ENCODE measurements at regions not wholly inside any gene's neighbourhood (a gene's known extent, or its start where the extent isn't known, plus 50 kb on each side); places are given as distances from the start of the nearest gene placed in this dataset.
"Not testable (repeated sequence)": the region's sequence is repeated elsewhere in the genome, so short reads cannot be mapped to it uniquely, and the experiment has no call there.

DNA sequence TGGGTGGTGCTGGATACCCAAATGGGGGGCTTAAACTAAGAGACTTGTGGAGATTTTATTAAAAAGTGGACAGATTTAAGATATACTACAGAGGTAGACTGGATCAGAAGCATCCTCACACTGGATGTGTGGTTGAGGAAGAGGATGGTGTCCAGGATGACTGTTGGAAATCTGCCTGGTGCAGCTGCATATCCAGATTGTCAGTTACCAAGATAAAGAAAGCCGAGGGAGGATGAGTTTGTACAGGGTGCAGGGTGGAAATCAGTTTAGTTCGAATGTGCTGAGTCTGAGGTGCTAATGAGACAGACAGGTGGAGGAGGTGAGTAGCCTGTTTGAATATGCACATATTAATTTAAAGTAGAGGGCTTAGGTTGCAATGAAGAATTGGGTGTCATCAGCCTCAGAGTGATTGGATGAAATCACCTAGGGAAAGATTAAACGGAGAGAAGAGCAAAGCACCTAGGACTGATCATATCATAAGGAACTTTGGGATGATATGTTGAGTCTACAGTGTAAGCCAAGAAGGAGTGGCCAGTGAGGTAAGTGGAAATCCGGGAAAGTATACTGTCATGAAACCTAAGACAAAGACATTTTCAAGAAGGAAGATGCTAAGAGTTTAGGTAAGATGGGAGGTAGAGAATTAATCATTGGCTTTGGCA lies 74.1 kb upstream of the GOLGA8B start:
- DNase-seq (ENCODE audit: low spot score), result no peak
- no peak for TF ChIP-seq CTCF (IDR thresholded peaks at IDR 0.05; ENCODE audit: extremely low read depth, missing control alignments)

DNA sequence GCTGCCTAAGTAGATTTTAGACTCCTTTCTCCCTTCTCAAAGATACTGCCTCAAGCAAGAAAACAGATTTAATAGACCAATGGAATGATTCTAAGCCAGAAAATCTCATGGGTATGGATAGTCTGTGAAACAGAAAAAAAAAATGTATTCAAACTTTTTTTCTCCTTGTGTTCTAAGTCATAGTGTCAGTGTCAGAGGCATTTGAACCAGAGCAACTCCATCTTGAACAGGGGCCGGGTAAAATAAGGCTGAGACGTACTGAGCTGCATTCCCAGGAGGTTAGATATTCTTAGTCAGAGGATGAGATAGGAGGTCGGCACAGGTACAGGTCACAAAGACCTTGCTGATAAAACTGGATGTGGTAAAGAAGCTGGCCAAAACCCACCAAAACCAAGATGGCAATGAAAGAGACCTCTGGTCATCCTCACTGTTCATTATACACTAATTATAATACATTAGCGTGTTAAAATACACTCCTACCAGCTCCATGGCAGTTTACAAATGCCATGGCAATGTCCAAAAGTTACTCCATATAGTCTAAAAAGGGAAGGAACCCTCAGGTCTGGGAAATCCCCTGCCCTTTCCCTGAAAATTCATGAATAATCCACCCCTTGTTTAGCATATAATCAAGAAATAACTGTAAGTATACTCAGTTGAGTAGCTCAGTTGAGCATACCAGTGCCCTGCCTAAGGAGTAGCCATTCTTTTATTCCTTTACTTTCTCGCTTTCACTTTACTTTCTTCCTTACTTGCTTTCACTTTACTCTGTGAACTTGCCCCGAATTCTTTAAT lies 72.8 kb upstream of the GOLGA8B start:
- no peak for TF ChIP-seq CTCF (IDR thresholded peaks at IDR 0.05; ENCODE audit: extremely low read depth, missing control alignments)
- DNase-seq (ENCODE audit: low spot score), result no peak

GRCh38 chr15:34655326-34655725 lies 71.9 kb upstream of the GOLGA8B start:
- TF ChIP-seq CTCF (IDR thresholded peaks at IDR 0.05; ENCODE audit: extremely low read depth, missing control alignments), result no peak
- DNase-seq (ENCODE audit: low spot score), result no peak

DNA sequence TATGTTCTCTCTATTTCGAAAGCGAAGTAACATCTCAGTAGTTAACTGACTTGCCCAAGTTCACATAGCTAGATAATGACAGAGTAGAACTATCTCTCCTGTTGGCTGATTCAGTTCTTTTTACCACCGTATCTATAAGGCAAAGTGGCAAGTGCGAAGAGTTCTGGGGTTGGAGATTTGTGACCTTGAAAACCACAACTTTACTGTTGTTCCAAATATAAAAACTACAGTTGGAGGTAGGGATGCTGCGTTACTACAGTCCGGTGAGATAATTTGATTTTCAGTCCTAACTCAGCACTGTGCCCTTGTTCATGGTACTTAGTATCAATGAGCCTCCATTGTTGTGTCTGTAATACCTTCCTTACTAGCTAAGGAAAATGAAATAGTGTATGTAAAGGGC lies 71.2 kb upstream of the GOLGA8B start:
- DNase-seq (ENCODE audit: low spot score), result no peak
- TF ChIP-seq CTCF (IDR thresholded peaks at IDR 0.05; ENCODE audit: extremely low read depth, missing control alignments), result no peak

DNA sequence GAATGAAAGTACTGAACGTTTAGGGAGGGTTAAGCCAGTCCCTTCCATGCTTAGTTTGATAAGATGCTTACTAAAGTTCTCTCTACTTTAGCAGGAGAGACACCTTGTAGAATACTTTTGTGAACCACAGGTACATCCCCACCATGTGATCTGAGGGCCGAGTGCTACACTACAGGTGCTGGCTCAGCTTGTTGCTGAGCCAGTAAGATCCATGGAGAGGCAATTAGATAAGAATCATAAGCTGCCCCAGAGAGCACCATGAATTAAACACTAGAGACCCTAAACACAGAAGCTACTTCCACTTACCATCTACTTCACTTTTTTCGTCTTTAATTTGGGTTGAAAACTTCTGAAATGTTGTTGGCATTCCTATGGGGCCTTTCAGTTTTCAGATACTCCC lies 70.5 kb upstream of the GOLGA8B start:
- no peak for TF ChIP-seq CTCF (IDR thresholded peaks at IDR 0.05; ENCODE audit: extremely low read depth, missing control alignments)
- DNase-seq (ENCODE audit: low spot score), result no peak

- DNase-seq (ENCODE audit: low spot score), result not testable (repeated sequence)
Observed at GRCh38 chr15:34653326-34653725, 69.9 kb upstream of the GOLGA8B start.

- TF ChIP-seq CTCF (IDR thresholded peaks at IDR 0.05; ENCODE audit: extremely low read depth, missing control alignments), result no peak
Observed at GRCh38 chr15:34652726-34653033, 69.2 kb upstream of the GOLGA8B start.

More at GRCh38 chr15:34652726-34653033, 69.2 kb upstream of the GOLGA8B start:
- no peak for DNase-seq (ENCODE audit: low spot score)
